ENCODE measurements at regions not wholly inside any gene's neighbourhood (a gene's known extent, or its start where the extent isn't known, plus 50 kb on each side); places are given as distances from the start of the nearest gene placed in this dataset.
"Not testable (repeated sequence)": the region's sequence is repeated elsewhere in the genome, so short reads cannot be mapped to it uniquely, and the experiment has no call there.

GRCh38 chr5:82422001-82422740 lies 144.0 kb upstream of the RPS23 start:
- no peak for DNase-seq (ENCODE audit: low spot score in 2 of 2)
- no peak for TF ChIP-seq CTCF (IDR thresholded peaks at IDR 0.05)
- no peak for TF ChIP-seq POLR2A (IDR thresholded peaks at IDR 0.05)
- no peak for TF ChIP-seq POLR2AphosphoS5 (IDR thresholded peaks at IDR 0.05)
- Histone ChIP-seq H3K27me3 (no peaks in the 10 kb centered on the region), H3K27ac (peak overlapping the region in 1 of 2 donors; percentile 89), H3K36me3 (no peaks in the 10 kb centered on the region), H3K4me1 (no peaks in the 10 kb centered on the region), H3K4me3 (no peak overlapping the region), H3K9me3 (no peaks in the 10 kb centered on the region)
- intact Hi-C loops (cut with DNase I; ENCODE audit: low total_unique reads): no loop called here

- TF ChIP-seq POLR2A (IDR thresholded peaks at IDR 0.05) (no peak), CTCF (IDR thresholded peaks at IDR 0.05) (no peak), POLR2AphosphoS5 (IDR thresholded peaks at IDR 0.05) (no peak)
- intact Hi-C loops (cut with DNase I; ENCODE audit: low total_unique reads): no loop called here
- no peaks in the 10 kb centered on the region for H3K36me3 ChIP-seq
- H3K9me3 ChIP-seq: no peaks in the 10 kb centered on the region
- H3K27me3 ChIP-seq: no peaks in the 10 kb centered on the region
- no peak for DNase-seq (ENCODE audit: low spot score in 2 of 2)
- no peak overlapping the region for H3K4me3 ChIP-seq
- H3K4me1 ChIP-seq: no peaks in the 10 kb centered on the region
- no peak overlapping the region for H3K27ac ChIP-seq
Observed at GRCh38 chr5:82421119-82421518, 143.0 kb upstream of the RPS23 start.

- H3K27ac ChIP-seq; H3K9me3 ChIP-seq; intact Hi-C loops (cut with DNase I; ENCODE audit: low total_unique reads); H3K36me3 ChIP-seq; H3K27me3 ChIP-seq; H3K4me3 ChIP-seq; H3K4me1 ChIP-seq; DNase-seq (ENCODE audit: low spot score in 2 of 2): not testable (repeated sequence)
Observed at GRCh38 chr5:82420524-82420923, 142.4 kb upstream of the RPS23 start.

GRCh38 chr5:82419559-82420332 lies 141.6 kb upstream of the RPS23 start:
- H3K4me1 ChIP-seq: no peaks in the 10 kb centered on the region
- no peaks in the 10 kb centered on the region for H3K27me3 ChIP-seq

GRCh38 chr5:82418608-82418950 lies 140.4 kb upstream of the RPS23 start:
- TF ChIP-seq POLR2A (IDR thresholded peaks at IDR 0.05) (no peak), POLR2AphosphoS5 (IDR thresholded peaks at IDR 0.05) (no peak), CTCF (IDR thresholded peaks at IDR 0.05) (no peak)
- no peak overlapping the region for H3K4me3 ChIP-seq
- H3K27ac ChIP-seq: no peak overlapping the region
- H3K36me3 ChIP-seq: no peaks in the 10 kb centered on the region
- H3K4me1 ChIP-seq: no peaks in the 10 kb centered on the region
- no peaks in the 10 kb centered on the region for H3K27me3 ChIP-seq
- intact Hi-C loops (cut with DNase I; ENCODE audit: low total_unique reads): no loop called here
- H3K9me3 ChIP-seq: no peaks in the 10 kb centered on the region
- no peak for DNase-seq (ENCODE audit: low spot score in 2 of 2)

More at GRCh38 chr5:82419559-82420332, 141.6 kb upstream of the RPS23 start:
- intact Hi-C loops (cut with DNase I; ENCODE audit: low total_unique reads): no loop called here
- DNase-seq (ENCODE audit: low spot score in 2 of 2): no peak
- TF ChIP-seq POLR2A (IDR thresholded peaks at IDR 0.05) (no peak), POLR2AphosphoS5 (IDR thresholded peaks at IDR 0.05) (no peak), CTCF (IDR thresholded peaks at IDR 0.05) (no peak)
- no peak overlapping the region for H3K4me3 ChIP-seq
- H3K9me3 ChIP-seq: no peaks in the 10 kb centered on the region
- no peak overlapping the region for H3K27ac ChIP-seq
- no peaks in the 10 kb centered on the region for H3K36me3 ChIP-seq
